ENCODE measurements at regions not wholly inside any gene's neighbourhood (a gene's known extent, or its start where the extent isn't known, plus 50 kb on each side); places are given as distances from the start of the nearest gene placed in this dataset.

DNA sequence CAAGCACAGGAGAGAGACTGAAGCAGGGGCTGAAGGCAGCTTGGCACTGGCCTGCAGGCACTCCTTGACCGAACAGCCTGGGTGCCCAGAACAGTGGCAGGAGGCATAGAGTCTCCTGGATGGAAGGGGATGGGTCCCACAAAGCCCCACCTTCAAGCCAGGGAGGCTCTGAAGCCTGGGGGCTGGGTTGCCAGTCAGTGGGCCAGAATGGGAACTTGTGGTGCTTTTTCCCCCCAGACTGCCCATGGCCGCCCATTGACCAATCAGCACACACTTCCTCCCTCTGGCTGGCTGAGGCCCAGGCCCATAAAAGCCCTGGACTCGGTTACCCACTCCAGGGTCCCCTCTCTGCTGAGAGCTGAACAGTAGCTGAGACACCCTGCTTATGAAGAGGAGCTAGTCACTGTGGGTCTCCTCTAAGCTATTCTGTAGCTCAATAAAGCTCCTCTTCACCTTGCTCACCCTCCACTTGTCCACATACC is 109.6 kb downstream of the ELAPOR2 start:
- Mint-ChIP-seq H3K9me3 (no peaks in the 10 kb centered on the region), H3K4me1 (peaks cover 1% of the 10 kb centered on the region), H3K36me3 (no peaks in the 10 kb centered on the region), H3K4me3 (no peak overlapping the region), H3K27ac (no peak overlapping the region), H3K27me3 (peaks cover 2% of the 10 kb centered on the region)
- no peak for DNase-seq
- ATAC-seq (ENCODE audit: low read depth) = no peak
- POLR2A ChIA-PET = no interaction called here

- no peaks in the 10 kb centered on the region for H3K9me3 Mint-ChIP-seq
- no peak overlapping the region for H3K27ac Mint-ChIP-seq
- H3K27me3 Mint-ChIP-seq = peaks cover 7% of the 10 kb centered on the region
- DNase-seq (no peak), ATAC-seq (ENCODE audit: low read depth) (no peak)
- no peak overlapping the region for H3K4me3 Mint-ChIP-seq
- POLR2A ChIA-PET = no interaction called here
- no peaks in the 10 kb centered on the region for H3K36me3 Mint-ChIP-seq
- peaks cover 1% of the 10 kb centered on the region for H3K4me1 Mint-ChIP-seq
Measured at GRCh38 chr7:86949052-86949778, 110.2 kb downstream of the ELAPOR2 start.

DNA sequence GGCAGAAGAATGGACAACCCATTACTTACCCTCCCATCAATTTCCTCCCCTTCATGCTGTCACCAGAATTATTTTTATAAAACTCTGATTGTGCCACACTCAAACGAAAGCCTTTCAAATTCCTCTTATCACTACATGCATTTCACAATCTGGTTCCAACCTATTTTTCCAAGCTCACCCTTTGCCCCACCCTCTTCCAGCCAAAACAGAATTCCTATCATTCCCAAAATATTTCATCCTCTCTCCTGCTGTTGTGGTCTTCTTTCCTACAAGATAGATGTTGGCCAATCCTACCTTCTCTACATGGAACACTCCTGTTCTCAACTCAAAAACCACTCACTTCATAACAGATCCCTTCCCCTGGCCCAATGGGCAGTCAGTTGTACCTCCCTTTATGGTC is 111.5 kb downstream of the ELAPOR2 start:
- Mint-ChIP-seq H3K9me3 (no peaks in the 10 kb centered on the region), H3K27ac (no peak overlapping the region), H3K36me3 (no peaks in the 10 kb centered on the region)

GRCh38 chr7:86943447-86943846 is 116.0 kb downstream of the ELAPOR2 start:
- H3K4me1 Mint-ChIP-seq = no peaks in the 10 kb centered on the region
- no peak overlapping the region for H3K4me3 Mint-ChIP-seq
- ATAC-seq (ENCODE audit: low read depth) = no peak
- H3K36me3 Mint-ChIP-seq = no peaks in the 10 kb centered on the region
- no peaks in the 10 kb centered on the region for H3K9me3 Mint-ChIP-seq
- DNase-seq = no peak
- POLR2A ChIA-PET = no interaction called here
- H3K27me3 Mint-ChIP-seq = peaks cover 11% of the 10 kb centered on the region
- H3K27ac Mint-ChIP-seq = no peak overlapping the region

More for the DNA sequence above, 111.5 kb downstream of the ELAPOR2 start:
- H3K4me1 Mint-ChIP-seq = no peaks in the 10 kb centered on the region
- H3K27me3 Mint-ChIP-seq = peaks cover 9% of the 10 kb centered on the region
- POLR2A ChIA-PET = no interaction called here
- DNase-seq (no peak), ATAC-seq (ENCODE audit: low read depth) (no peak)
- no peak overlapping the region for H3K4me3 Mint-ChIP-seq

DNA sequence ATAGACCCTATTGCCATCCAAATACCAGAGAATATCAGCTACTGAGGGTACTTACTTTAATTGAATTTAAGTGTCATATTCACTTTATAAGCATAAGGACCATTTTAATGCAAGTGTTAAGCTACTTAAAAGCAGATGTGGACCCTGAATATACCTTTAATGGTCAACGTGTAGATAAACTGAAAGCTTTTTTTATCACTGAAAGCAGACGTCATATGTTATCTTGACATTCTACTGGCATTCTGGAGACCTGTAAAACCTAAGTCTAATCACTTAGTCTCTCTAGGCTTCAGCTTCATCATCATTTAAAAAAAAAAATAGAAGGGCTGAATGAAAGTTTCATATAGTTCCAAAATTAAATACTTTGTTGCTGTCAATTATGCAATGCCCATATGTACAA is 116.5 kb downstream of the ELAPOR2 start:
- H3K36me3 Mint-ChIP-seq = no peaks in the 10 kb centered on the region
- H3K4me3 Mint-ChIP-seq = no peak overlapping the region
- POLR2A ChIA-PET = no interaction called here
- H3K27me3 Mint-ChIP-seq = peaks cover 11% of the 10 kb centered on the region
- DNase-seq (no peak), ATAC-seq (ENCODE audit: low read depth) (no peak)
- no peaks in the 10 kb centered on the region for H3K9me3 Mint-ChIP-seq
- H3K4me1 Mint-ChIP-seq = no peaks in the 10 kb centered on the region
- no peak overlapping the region for H3K27ac Mint-ChIP-seq

DNA sequence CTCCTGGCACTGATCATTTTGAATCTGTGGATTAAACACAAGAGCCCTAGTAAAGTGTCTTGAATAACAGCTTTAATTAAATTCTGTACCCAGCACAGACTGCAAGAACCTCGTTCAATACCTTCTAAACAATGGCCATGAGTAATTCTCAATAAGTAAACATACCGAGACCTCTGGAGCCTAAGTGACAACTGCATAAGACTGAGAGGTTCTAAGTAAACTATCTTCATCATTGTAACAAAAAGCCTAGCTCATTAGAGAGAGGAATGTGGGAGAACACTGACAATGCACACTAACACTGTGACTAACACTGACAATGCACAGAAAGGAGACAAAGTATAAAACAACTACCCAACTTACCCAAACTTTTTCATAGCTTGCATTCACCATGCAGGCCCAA is 117.4 kb downstream of the ELAPOR2 start:
- no peak for DNase-seq
- H3K4me3 Mint-ChIP-seq = no peak overlapping the region
- POLR2A ChIA-PET = no interaction called here
- ATAC-seq (ENCODE audit: low read depth) = no peak
- peaks cover 11% of the 10 kb centered on the region for H3K27me3 Mint-ChIP-seq
- no peaks in the 10 kb centered on the region for H3K36me3 Mint-ChIP-seq
- H3K4me1 Mint-ChIP-seq = no peaks in the 10 kb centered on the region
- no peaks in the 10 kb centered on the region for H3K9me3 Mint-ChIP-seq
- no peak overlapping the region for H3K27ac Mint-ChIP-seq

- ATAC-seq (ENCODE audit: low read depth) = peak; percentile 56
- POLR2A ChIA-PET = no interaction called here
- no peaks in the 10 kb centered on the region for H3K9me3 Mint-ChIP-seq
- H3K27me3 Mint-ChIP-seq = peaks cover 7% of the 10 kb centered on the region
- H3K4me3 Mint-ChIP-seq = no peak overlapping the region
- no peaks in the 10 kb centered on the region for H3K4me1 Mint-ChIP-seq
- no peaks in the 10 kb centered on the region for H3K36me3 Mint-ChIP-seq
- no peak for DNase-seq
- no peak overlapping the region for H3K27ac Mint-ChIP-seq
Measured at GRCh38 chr7:86939197-86939814, 120.1 kb downstream of the ELAPOR2 start.

GRCh38 chr7:86937363-86937878 is 122.0 kb downstream of the ELAPOR2 start:
- ATAC-seq (ENCODE audit: low read depth) (no peak), DNase-seq (no peak)
- no peaks in the 10 kb centered on the region for H3K36me3 Mint-ChIP-seq
- H3K27ac Mint-ChIP-seq = no peak overlapping the region
- H3K27me3 Mint-ChIP-seq = peaks cover 3% of the 10 kb centered on the region
- H3K4me1 Mint-ChIP-seq = no peaks in the 10 kb centered on the region
- no peak overlapping the region for H3K4me3 Mint-ChIP-seq
- POLR2A ChIA-PET = no interaction called here
- no peaks in the 10 kb centered on the region for H3K9me3 Mint-ChIP-seq

GRCh38 chr7:86933295-86933845 is 126.1 kb downstream of the ELAPOR2 start:
- no peaks in the 10 kb centered on the region for H3K36me3 Mint-ChIP-seq
- ATAC-seq (ENCODE audit: low read depth) (no peak), DNase-seq (no peak)
- no peaks in the 10 kb centered on the region for H3K9me3 Mint-ChIP-seq
- no peak overlapping the region for H3K27ac Mint-ChIP-seq
- H3K27me3 Mint-ChIP-seq = peaks cover 7% of the 10 kb centered on the region
- H3K4me1 Mint-ChIP-seq = peaks cover 3% of the 10 kb centered on the region
- POLR2A ChIA-PET = no interaction called here
- no peak overlapping the region for H3K4me3 Mint-ChIP-seq

DNA sequence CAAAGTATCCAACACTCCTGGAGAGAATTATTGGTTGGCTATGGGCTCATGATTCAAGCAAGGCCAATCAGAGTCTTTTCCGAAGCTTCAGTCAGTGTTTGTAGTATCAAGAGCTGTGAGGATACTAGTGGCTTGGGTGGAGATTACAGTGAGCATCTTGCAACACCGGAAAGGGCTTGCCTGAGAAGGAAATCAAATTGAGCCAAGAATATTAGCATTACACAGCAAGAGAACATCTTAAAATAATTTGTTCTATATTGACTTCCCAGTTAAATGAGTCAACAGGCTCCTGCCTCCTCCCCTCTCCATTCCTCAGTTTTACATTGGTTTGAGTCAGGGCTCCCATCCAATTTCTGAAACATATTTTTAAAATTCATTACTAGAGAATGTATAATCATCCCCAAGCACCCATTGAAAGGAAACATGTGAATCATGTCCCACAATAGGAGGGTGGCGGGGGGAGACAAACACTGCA is 127.4 kb downstream of the ELAPOR2 start:
- Mint-ChIP-seq H3K4me3 (no peak overlapping the region), H3K27me3 (peaks cover 7% of the 10 kb centered on the region), H3K9me3 (no peaks in the 10 kb centered on the region), H3K36me3 (no peaks in the 10 kb centered on the region), H3K27ac (no peak overlapping the region), H3K4me1 (peaks cover 3% of the 10 kb centered on the region)
- DNase-seq (no peak), ATAC-seq (ENCODE audit: low read depth) (no peak)
- POLR2A ChIA-PET = no interaction called here

GRCh38 chr7:86931439-86931838 is 128.0 kb downstream of the ELAPOR2 start:
- POLR2A ChIA-PET = no interaction called here
- no peak overlapping the region for H3K27ac Mint-ChIP-seq
- H3K4me1 Mint-ChIP-seq = peaks cover 5% of the 10 kb centered on the region
- no peaks in the 10 kb centered on the region for H3K36me3 Mint-ChIP-seq
- DNase-seq = no peak
- ATAC-seq (ENCODE audit: low read depth) = no peak
- H3K4me3 Mint-ChIP-seq = no peak overlapping the region
- peaks cover 9% of the 10 kb centered on the region for H3K27me3 Mint-ChIP-seq
- no peaks in the 10 kb centered on the region for H3K9me3 Mint-ChIP-seq

DNA sequence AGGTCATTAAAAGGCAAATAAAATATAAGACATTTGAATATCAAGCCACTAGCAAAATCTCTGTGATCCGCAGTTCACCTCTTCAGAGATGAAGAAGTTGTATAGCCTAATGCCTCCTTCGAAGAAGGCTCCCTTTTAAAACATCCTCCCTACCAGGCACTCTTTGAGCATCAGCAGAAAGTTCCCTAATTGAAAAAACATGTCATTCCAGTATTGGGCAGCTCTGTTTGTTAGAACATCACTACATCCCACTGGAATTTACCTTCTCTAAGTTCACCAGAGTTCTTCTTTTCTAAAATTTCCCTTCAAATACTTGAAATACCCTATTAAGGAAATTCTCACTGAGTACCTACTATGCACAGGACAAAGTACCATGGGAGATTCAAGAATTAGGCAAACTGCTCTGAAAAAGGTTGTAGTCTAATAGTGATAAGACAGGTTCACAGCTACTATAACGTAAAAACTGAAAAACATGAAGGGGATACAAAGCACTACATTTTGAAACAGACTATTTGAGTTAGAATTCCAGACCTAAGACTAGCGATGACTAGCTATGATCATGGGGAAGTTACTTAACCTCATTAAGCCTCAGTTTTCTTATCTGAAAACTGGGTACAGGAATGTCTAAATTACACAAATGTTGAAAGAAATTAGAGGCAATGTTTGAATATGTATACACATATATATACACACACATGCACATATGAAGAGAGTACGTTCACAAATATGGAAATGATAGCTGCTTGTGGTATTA is 128.7 kb downstream of the ELAPOR2 start:
- no peak overlapping the region for H3K4me3 Mint-ChIP-seq
- DNase-seq = no peak
- POLR2A ChIA-PET = no interaction called here
- H3K27ac Mint-ChIP-seq = no peak overlapping the region
- H3K27me3 Mint-ChIP-seq = peaks cover 9% of the 10 kb centered on the region
- no peaks in the 10 kb centered on the region for H3K36me3 Mint-ChIP-seq
- no peaks in the 10 kb centered on the region for H3K9me3 Mint-ChIP-seq
- no peak for ATAC-seq (ENCODE audit: low read depth)
- peaks cover 5% of the 10 kb centered on the region for H3K4me1 Mint-ChIP-seq

DNA sequence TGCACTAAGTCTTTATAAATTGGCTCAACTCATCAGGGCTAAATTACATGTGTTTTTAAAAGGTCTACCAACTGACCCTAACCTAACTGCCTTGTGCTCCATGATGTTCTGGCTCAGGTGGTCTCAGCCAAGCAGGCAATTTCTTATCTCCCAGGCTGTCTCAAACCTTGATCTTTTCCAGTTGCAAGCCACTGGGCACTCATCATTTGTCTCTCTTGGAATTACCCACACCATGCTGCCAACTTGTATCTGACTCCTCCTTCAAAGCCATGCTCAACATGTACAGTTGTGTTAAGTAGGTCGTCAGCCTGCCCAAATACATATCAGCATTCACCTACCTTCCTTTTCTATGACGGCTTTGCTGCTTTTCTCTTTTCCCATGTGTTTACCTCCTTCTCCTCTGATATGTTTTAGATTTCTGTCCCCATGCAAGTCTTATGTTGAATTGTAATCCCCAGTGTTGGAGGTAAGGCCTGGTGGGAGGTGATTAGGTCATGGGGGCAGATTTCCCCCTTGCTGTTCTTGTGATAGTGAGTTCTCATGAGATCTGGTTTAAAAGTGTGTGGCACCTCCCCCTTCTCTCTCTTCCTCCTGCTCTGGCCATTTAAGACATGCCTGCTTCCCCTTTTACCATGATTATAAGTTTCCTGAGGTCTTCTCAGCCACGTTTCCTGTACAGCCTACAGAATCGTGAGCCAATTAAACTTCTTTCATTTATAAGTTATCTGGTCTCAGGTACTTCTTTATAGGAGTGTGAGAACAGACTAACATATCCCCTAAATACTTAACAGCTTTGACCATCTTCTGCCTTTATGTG is 130.0 kb downstream of the ELAPOR2 start:
- DNase-seq = no peak
- Mint-ChIP-seq H3K27ac (no peak overlapping the region), H3K27me3 (peaks cover 13% of the 10 kb centered on the region), H3K9me3 (no peaks in the 10 kb centered on the region), H3K4me3 (no peak overlapping the region), H3K36me3 (no peaks in the 10 kb centered on the region), H3K4me1 (peaks cover 5% of the 10 kb centered on the region)
- POLR2A ChIA-PET = no interaction called here
- no peak for ATAC-seq (ENCODE audit: low read depth)
